PC-3 (cell line): ENCODE measurements at regions not wholly inside any gene's neighbourhood (a gene's known extent, or its start where the extent isn't known, plus 50 kb on each side); places are given as distances from the start of the nearest gene placed in this dataset.

Experiments
- ATAC-seq: fragments of 200-7000 bp; cut with Tn5 transposase; 2 replicates; pipeline ENCODE4 v1.9.1; 2020; ENCODE audit warnings: mild to moderate bottlenecking, moderate library complexity
- BruUV-seq: library from RNA; stranded (reverse); fragments of 400-500 nt; replicated peaks from 2 replicates; lab custom pipeline; 2021; lab: Mats Ljungman, UMichigan
- CTCF ChIA-PET: fragments of 300-600 bp; sonication (Branson Sonifier 250); formaldehyde crosslinking; loops from one replicate; lab custom pipeline; 2022; ENCODE audit warnings: antibody characterized with exemption; lab: Charles Lee
- POLR2A ChIA-PET: fragments of 300-600 bp; sonication (Branson Sonifier 250); formaldehyde crosslinking; loops from one replicate; lab custom pipeline; 2022; ENCODE audit warnings: antibody characterized with exemption; ENCODE audit not compliant: unreplicated experiment; lab: Charles Lee
- DNase-seq: peaks from one replicate; pipeline ENCODE4 v3.0.0-alpha.2; 2015
- H2AFZ ChIP-seq: fragments of 300-600 bp; sonication (generic); 2 replicates; pipeline ENCODE4 v1.6.0; 2016; ENCODE audit warnings: antibody characterized with exemption, low read length
- H3F3A ChIP-seq: fragments of 300-600 bp; sonication (generic); one replicate; pipeline ENCODE4 v1.6.0; 2017; ENCODE audit warnings: antibody characterized with exemption, low read length, control low read depth, mild to moderate bottlenecking; ENCODE audit not compliant: unreplicated experiment
- H3K27ac ChIP-seq: fragments of 300-600 bp; sonication (generic); 2 replicates; pipeline ENCODE4 v1.5.1; 2016; ENCODE audit warnings: mild to moderate bottlenecking, low read length
- H3K27me3 ChIP-seq: fragments of 300-600 bp; sonication (generic); 2 replicates; pipeline ENCODE4 v1.6.1; 2016; ENCODE audit warnings: low read length, mixed read lengths
- H3K36me3 ChIP-seq: fragments of 300-600 bp; sonication (generic); 2 replicates; pipeline ENCODE4 v1.6.1; 2016; ENCODE audit warnings: low read depth, mixed run types, low read length, mixed read lengths
- H3K4me1 ChIP-seq: fragments of 300-600 bp; sonication (generic); 2 replicates; pipeline ENCODE4 v1.5.1; 2016; ENCODE audit warnings: low read length; ENCODE audit not compliant: insufficient read depth
- H3K4me2 ChIP-seq: fragments of 300-600 bp; sonication (generic); 2 replicates; pipeline ENCODE4 v1.6.0; 2016; ENCODE audit warnings: low read length
- H3K4me3 ChIP-seq: fragments of 300-600 bp; sonication (generic); 2 replicates; pipeline ENCODE4 v1.5.1; 2016; ENCODE audit warnings: mild to moderate bottlenecking, low read length, mixed read lengths
- H3K79me2 ChIP-seq: fragments of 300-600 bp; sonication (generic); 2 replicates; pipeline ENCODE4 v1.6.1; 2017; ENCODE audit warnings: low read length, mixed read lengths
- H3K9ac ChIP-seq: fragments of 300-600 bp; sonication (generic); 2 replicates; pipeline ENCODE4 v1.6.0; 2016; ENCODE audit warnings: mild to moderate bottlenecking, low read length
- H3K9me2 ChIP-seq: fragments of 300-600 bp; sonication (generic); replicated peaks from 2 replicates; pipeline ENCODE4 v1.6.1; 2016; ENCODE audit warnings: mixed run types, low read length, mixed read lengths
- H3K9me3 ChIP-seq: fragments of 300-600 bp; sonication (generic); 2 replicates; pipeline ENCODE4 v1.6.1; 2016; ENCODE audit warnings: low read length, mixed read lengths
- H4K20me1 ChIP-seq: fragments of 300-600 bp; sonication (generic); 2 replicates; pipeline ENCODE4 v1.6.1; 2016; ENCODE audit warnings: low read length, mixed read lengths
- EZH2 ChIP-seq: fragments of 300-600 bp; sonication (generic); IDR thresholded peaks from one replicate; pipeline ENCODE4 v1.6.1; 2017; ENCODE audit warnings: antibody characterized with exemption, mild to moderate bottlenecking, low read length; ENCODE audit not compliant: unreplicated experiment
- EZH2phosphoT487 ChIP-seq: fragments of 300-600 bp; sonication (generic); IDR thresholded peaks from 2 replicates; pipeline ENCODE4 v1.6.1; 2018; ENCODE audit warnings: mild to moderate bottlenecking, antibody characterized with exemption, low read length, borderline replicate concordance
- intact Hi-C: fragments of 100-400 bp; cut with micrococcal nuclease; formaldehyde crosslinking; loops from 2 replicates; pipeline ENCODE4 v1.9.0; 2023
- TF ChIP-seq, protein P1 (sequence below): fragments of 300-600 bp; sonication (generic); conservative IDR thresholded peaks from 2 replicates; pipeline ENCODE4 v1.5.1; 2017; ENCODE audit warnings: antibody characterized with exemption, low read depth, mild to moderate bottlenecking, low read length

GRCh38 chr9:25816439-25816838 lies 138.2 kb upstream of the TUSC1 start:
- Histone ChIP-seq H3K36me3 (no peaks in the 10 kb centered on the region), H3K4me1 (no peaks in the 10 kb centered on the region), H3K9ac (no peak overlapping the region), H3K27me3 (no peaks in the 10 kb centered on the region), H3K79me2 (no peaks in the 10 kb centered on the region), H3K9me2 (no peaks in the 10 kb centered on the region), H3K27ac (no peak overlapping the region), H3K4me2 (no peak overlapping the region), H3K4me3 (no peak overlapping the region), H3F3A (no peaks in the 10 kb centered on the region), H4K20me1 (no peaks in the 10 kb centered on the region), H2AFZ (no peak overlapping the region), H3K9me3 (no peaks in the 10 kb centered on the region)
- intact Hi-C loops, result no loop called here
- DNase-seq (no peak), ATAC-seq (no peak)
- CTCF ChIA-PET, result no interaction called here
- POLR2A ChIA-PET, result no interaction called here
- BruUV-seq, result no TSS peak
- TF ChIP-seq EZH2phosphoT487 (no peak), EZH2 (no peak)
- TF ChIP-seq, protein P1, sequence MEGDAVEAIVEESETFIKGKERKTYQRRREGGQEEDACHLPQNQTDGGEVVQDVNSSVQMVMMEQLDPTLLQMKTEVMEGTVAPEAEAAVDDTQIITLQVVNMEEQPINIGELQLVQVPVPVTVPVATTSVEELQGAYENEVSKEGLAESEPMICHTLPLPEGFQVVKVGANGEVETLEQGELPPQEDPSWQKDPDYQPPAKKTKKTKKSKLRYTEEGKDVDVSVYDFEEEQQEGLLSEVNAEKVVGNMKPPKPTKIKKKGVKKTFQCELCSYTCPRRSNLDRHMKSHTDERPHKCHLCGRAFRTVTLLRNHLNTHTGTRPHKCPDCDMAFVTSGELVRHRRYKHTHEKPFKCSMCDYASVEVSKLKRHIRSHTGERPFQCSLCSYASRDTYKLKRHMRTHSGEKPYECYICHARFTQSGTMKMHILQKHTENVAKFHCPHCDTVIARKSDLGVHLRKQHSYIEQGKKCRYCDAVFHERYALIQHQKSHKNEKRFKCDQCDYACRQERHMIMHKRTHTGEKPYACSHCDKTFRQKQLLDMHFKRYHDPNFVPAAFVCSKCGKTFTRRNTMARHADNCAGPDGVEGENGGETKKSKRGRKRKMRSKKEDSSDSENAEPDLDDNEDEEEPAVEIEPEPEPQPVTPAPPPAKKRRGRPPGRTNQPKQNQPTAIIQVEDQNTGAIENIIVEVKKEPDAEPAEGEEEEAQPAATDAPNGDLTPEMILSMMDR, result no peak

GRCh38 chr9:25814023-25814422 lies 135.8 kb upstream of the TUSC1 start:
- H3K9ac ChIP-seq, result no peak overlapping the region
- no peaks in the 10 kb centered on the region for H3K9me3 ChIP-seq
- no peak for DNase-seq
- H3K27me3 ChIP-seq, result no peaks in the 10 kb centered on the region
- POLR2A ChIA-PET, result no interaction called here
- BruUV-seq, result no TSS peak
- intact Hi-C loops, result no loop called here
- H3F3A ChIP-seq, result no peaks in the 10 kb centered on the region
- H3K27ac ChIP-seq, result no peak overlapping the region
- H4K20me1 ChIP-seq, result no peaks in the 10 kb centered on the region
- H2AFZ ChIP-seq, result no peak overlapping the region
- H3K4me1 ChIP-seq, result no peaks in the 10 kb centered on the region
- H3K4me2 ChIP-seq, result no peak overlapping the region
- H3K4me3 ChIP-seq, result no peak overlapping the region
- H3K9me2 ChIP-seq, result no peaks in the 10 kb centered on the region
- TF ChIP-seq EZH2phosphoT487, result no peak
- TF ChIP-seq, protein P1, result no peak
- no peak for TF ChIP-seq EZH2
- no peaks in the 10 kb centered on the region for H3K79me2 ChIP-seq
- H3K36me3 ChIP-seq, result no peaks in the 10 kb centered on the region
- CTCF ChIA-PET, result no interaction called here
- no peak for ATAC-seq

DNA sequence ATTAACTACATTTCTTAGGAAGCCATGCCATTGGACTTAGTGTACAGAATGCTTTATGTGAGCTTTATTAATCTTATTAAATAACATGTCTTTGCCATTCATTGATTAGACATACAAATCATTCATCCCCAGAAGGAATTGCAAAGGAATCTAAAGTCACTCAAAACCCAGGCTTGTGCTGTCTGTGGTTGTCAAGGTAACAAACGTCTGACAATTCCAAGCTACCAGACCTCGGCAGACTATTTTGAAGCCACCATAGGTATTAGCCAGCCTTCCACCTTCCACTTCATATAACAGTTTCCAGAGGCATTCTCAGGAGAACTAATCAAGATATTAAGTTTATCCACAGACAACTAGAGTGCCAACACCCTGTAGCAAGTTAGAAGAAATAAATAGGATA lies 135.2 kb upstream of the TUSC1 start:
- no TSS peak for BruUV-seq
- H3K4me2 ChIP-seq, result no peak overlapping the region
- H3F3A ChIP-seq, result no peaks in the 10 kb centered on the region
- H2AFZ ChIP-seq, result no peak overlapping the region
- no peaks in the 10 kb centered on the region for H3K9me3 ChIP-seq
- no peaks in the 10 kb centered on the region for H4K20me1 ChIP-seq
- TF ChIP-seq EZH2phosphoT487 (no peak), EZH2 (no peak)
- TF ChIP-seq, protein P1, result no peak
- H3K4me1 ChIP-seq, result no peaks in the 10 kb centered on the region
- no peak overlapping the region for H3K27ac ChIP-seq
- no peaks in the 10 kb centered on the region for H3K9me2 ChIP-seq
- no peak overlapping the region for H3K9ac ChIP-seq
- H3K79me2 ChIP-seq, result no peaks in the 10 kb centered on the region
- CTCF ChIA-PET, result no interaction called here
- no peak overlapping the region for H3K4me3 ChIP-seq
- H3K36me3 ChIP-seq, result no peaks in the 10 kb centered on the region
- intact Hi-C loops, result no loop called here
- no peaks in the 10 kb centered on the region for H3K27me3 ChIP-seq
- DNase-seq (no peak), ATAC-seq (no peak)
- POLR2A ChIA-PET, result no interaction called here
